ENCODE measurements at regions not wholly inside any gene's neighbourhood (a gene's known extent, or its start where the extent isn't known, plus 50 kb on each side); places are given as distances from the start of the nearest gene placed in this dataset.

GRCh38 chrX:125940985-125941384 is 225.1 kb downstream of the DCAF12L2 start:
- TF ChIP-seq EZH2 (IDR thresholded peaks at IDR 0.05; ENCODE audit: low read length, missing control alignments), result no peak
- TF ChIP-seq CTCF (conservative IDR thresholded peaks at IDR 0.05 in 1 of 2, IDR thresholded peaks at IDR 0.05 in 1 of 2; ENCODE audit: low read depth in 1 of 2, low read length in 2 of 2), result no peak

Measured in fibroblast of lung (primary cell).